BJ (cell line): ENCODE measurements at regions not wholly inside any gene's neighbourhood (a gene's known extent, or its start where the extent isn't known, plus 50 kb on each side); places are given as distances from the start of the nearest gene placed in this dataset. TPM values are rescaled to one million over a fixed set of nuclear protein-coding genes. Genes with fewer than 3 reads are reported as not detected.

ENCODE experiments used
- CTCF ChIA-PET: fragments of 350-600 bp; formaldehyde crosslinking; extraction: SDS; loops from one replicate; lab custom pipeline; 2021; ENCODE audit warnings: antibody characterized with exemption, inconsistent platforms; lab: Yijun Ruan, JAX
- POLR2A ChIA-PET: fragments of 300-600 bp; sonication (Branson Sonifier 250); formaldehyde crosslinking; extraction: SDS; loops from one replicate; lab custom pipeline; 2021; ENCODE audit warnings: antibody characterized with exemption; lab: Charles Lee
- DNase-seq: peaks from one replicate; pipeline ENCODE4 v3.0.0-alpha.2; 2011; ENCODE audit warnings: low read depth
- H3K27me3 ChIP-seq: 2 replicates; pipeline ENCODE4 v1.6.0; 2011; ENCODE audit warnings: low read length; ENCODE audit not compliant: control insufficient read depth, insufficient read depth
- H3K36me3 ChIP-seq: 2 replicates; pipeline ENCODE4 v1.5.1; 2011; ENCODE audit warnings: low read length; ENCODE audit not compliant: control insufficient read depth, insufficient read depth
- H3K4me3 ChIP-seq: 2 replicates; pipeline ENCODE4 v1.5.1; 2011; ENCODE audit warnings: low read depth, mild to moderate bottlenecking, control low read depth, low read length
- small RNA-seq: library from RNA; depleted of rRNA; stranded (forward); fragments of <200 nt; gene quantifications from one replicate; pipeline ENCODE3, GENCODE V24; 2012; ENCODE audit warnings: low replicate concordance, low read depth; ENCODE audit not compliant: insufficient read length
- TF ChIP-seq, protein P1 (sequence below): IDR thresholded peaks from 2 replicates; pipeline ENCODE4 v1.5.1; 2011; ENCODE audit warnings: low read depth, mild to moderate bottlenecking, control low read depth, inconsistent platforms, low read length, moderate library complexity; ENCODE audit not compliant: insufficient read depth

DNA sequence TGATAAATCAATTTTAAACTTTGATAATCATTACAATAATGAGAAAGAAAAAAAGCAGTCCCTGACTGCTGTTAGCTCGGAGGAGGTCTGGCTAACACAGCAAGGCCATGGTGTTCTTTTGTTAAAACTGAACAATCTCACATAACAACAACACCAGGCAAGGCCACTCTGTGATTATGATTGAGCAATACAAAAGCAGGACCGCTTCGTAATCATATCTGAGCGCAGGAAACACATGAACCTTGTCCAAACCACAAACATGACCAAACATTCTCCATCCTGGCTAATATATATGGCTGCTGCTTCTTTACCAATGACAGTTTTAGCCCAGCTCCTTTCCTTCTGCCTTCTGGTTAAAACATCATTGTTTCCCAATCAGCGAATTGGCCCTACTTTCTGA lies 76.8 kb upstream of the DDX53 start:
- TF ChIP-seq, protein P1, sequence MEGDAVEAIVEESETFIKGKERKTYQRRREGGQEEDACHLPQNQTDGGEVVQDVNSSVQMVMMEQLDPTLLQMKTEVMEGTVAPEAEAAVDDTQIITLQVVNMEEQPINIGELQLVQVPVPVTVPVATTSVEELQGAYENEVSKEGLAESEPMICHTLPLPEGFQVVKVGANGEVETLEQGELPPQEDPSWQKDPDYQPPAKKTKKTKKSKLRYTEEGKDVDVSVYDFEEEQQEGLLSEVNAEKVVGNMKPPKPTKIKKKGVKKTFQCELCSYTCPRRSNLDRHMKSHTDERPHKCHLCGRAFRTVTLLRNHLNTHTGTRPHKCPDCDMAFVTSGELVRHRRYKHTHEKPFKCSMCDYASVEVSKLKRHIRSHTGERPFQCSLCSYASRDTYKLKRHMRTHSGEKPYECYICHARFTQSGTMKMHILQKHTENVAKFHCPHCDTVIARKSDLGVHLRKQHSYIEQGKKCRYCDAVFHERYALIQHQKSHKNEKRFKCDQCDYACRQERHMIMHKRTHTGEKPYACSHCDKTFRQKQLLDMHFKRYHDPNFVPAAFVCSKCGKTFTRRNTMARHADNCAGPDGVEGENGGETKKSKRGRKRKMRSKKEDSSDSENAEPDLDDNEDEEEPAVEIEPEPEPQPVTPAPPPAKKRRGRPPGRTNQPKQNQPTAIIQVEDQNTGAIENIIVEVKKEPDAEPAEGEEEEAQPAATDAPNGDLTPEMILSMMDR = no peak
- POLR2A ChIA-PET = no interaction called here
- Histone ChIP-seq H3K4me3 (no peak overlapping the region), H3K27me3 (no peaks in the 10 kb centered on the region), H3K36me3 (no peaks in the 10 kb centered on the region)
- CTCF ChIA-PET = no interaction called here
- no peak for DNase-seq

DNA sequence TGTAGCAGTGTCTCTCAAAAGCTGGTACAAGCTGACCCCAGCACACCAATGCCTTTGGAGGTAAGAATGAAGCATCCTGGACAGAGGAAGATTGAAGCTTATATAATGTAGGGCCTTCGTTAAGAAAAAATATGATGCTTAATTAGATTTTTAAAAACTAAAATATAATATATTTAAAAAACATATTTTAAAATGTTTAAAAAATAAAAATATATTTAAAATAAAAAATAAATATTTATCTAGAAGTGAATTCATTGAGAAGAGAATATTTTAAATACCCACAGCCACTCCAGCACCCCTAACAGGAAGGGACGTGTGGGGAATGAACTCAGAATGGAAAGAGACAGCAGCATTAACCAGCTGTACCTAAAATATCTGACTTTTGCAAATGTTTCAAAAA lies 65.1 kb upstream of the DDX53 start:
- POLR2A ChIA-PET = no interaction called here
- Histone ChIP-seq H3K27me3 (no peaks in the 10 kb centered on the region), H3K36me3 (no peaks in the 10 kb centered on the region), H3K4me3 (no peak overlapping the region)
- TF ChIP-seq, protein P1 = no peak
- no peak for DNase-seq
- CTCF ChIA-PET = interaction anchor here (0.6 kb wide), 1 partner anchor 603 kb away, joined by 3 read pairs; no protein-coding TSS in a partner anchor

DNA sequence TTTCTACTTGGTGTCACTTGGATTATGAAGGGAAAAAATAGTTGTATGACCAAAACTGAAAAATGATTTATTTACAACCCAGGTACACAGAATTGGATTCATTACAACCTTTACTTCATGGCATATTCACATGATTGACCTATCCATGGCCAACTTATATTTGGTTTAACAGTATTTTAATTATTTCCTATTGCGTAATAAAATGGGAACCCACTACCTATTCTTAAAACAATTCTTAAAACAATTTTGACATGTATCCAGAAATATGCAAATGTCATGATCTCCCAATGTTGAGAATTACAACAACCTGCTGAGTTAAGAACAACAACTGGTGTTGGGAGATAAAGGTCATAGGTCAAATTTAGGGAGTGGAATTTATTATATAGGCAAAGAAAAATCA lies 54.8 kb upstream of the DDX53 start:
- ChIA-PET POLR2A (no interaction called here), CTCF (no interaction called here)
- H3K4me3 ChIP-seq = no peak overlapping the region
- H3K36me3 ChIP-seq = no peaks in the 10 kb centered on the region
- DNase-seq = no peak
- no peaks in the 10 kb centered on the region for H3K27me3 ChIP-seq
- TF ChIP-seq, protein P1 = no peak

Small RNA genes in the stretch of these regions (small RNA-seq; reads per million reads assigned to genes)
- not detected for gene RNU6-266P
